Activated CD4-positive, alpha-beta T cell treated with anti-CD3 and anti-CD28 coated beads, Interleukin-10, Interleukin-2, amounts not matched to agents 100 ng/mL and 50 ng/mL, durations not matched to agents 16 hours and 8 hours (primary cell): ENCODE measurements at regions not wholly inside any gene's neighbourhood (a gene's known extent, or its start where the extent isn't known, plus 50 kb on each side); places are given as distances from the start of the nearest gene placed in this dataset.
"Not testable (repeated sequence)": the region's sequence is repeated elsewhere in the genome, so short reads cannot be mapped to it uniquely, and the experiment has no call there.

Experiments
- DNase-seq: peaks from one replicate; pipeline ENCODE4 v3.0.0-alpha.2; 2020

- DNase-seq, result not testable (repeated sequence)
Measured at GRCh38 chr20:30405061-30405460, 852.4 kb upstream of the DEFB115 start.

DNA sequence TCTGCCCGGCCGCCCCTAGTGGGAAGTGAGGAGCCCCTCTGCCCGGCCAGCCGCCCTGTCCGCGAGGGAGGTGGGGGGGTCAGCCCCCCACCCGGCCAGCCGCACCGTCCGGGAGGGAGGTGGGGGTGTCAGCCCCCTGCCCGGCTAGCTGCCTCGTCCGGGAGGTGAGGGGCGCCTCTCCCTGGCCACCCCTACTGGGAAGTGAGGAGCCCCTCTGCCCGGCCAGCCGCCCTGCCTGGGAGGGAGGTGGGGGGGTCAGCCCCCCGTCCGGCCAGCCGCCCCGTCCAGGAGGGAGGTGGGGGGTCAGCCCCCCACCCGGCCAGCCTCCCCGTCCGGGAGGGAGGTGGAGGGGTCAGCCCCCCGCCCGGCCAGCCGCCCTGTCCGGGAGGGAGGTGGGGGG is 851.9 kb upstream of the DEFB115 start:
- DNase-seq, result not testable (repeated sequence)

- not testable (repeated sequence) for DNase-seq
Measured at GRCh38 chr20:30406370-30406769, 851.1 kb upstream of the DEFB115 start.

DNA sequence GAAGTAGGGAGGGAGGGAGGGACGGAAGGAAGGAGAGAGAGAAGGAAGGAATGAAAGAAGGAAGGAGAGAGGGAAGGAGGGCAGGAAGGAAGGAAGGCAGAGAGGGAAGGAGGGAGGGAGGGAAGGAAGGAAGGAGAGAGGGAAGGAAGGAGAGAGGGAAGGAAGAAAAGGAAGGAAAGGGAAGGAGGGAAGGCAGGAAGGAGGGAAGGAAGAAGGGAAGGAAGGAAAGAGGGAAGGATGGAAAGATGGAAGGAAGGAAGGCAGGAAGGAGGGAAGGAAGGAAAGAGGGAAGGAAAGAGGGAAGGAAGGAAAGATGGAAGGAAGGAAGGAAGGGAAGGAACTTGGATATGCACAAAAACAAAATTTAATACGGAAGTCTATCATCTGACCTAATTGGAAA is 844.5 kb upstream of the DEFB115 start:
- DNase-seq, result no peak

DNA sequence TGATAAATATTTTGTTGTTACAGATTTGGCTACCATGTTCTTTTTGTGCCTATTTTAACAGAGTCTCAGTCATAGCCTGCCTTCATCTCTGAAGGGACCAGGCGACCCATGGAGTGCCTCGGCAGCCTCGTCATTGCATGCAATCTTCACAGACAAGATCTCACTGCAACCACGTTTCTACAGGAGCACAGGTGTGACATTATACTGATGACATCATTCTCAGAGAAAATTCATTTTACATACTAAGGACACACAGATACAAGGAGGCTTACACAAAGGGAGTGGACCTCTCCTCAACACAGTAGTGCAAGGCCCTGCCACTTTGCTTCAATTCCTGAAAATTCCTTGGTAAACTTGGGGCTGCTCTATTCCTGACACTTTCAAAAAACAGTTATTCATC is 840.1 kb upstream of the DEFB115 start:
- not testable (repeated sequence) for DNase-seq

- not testable (repeated sequence) for DNase-seq
Measured at GRCh38 chr20:30418378-30418777, 839.1 kb upstream of the DEFB115 start.

DNA sequence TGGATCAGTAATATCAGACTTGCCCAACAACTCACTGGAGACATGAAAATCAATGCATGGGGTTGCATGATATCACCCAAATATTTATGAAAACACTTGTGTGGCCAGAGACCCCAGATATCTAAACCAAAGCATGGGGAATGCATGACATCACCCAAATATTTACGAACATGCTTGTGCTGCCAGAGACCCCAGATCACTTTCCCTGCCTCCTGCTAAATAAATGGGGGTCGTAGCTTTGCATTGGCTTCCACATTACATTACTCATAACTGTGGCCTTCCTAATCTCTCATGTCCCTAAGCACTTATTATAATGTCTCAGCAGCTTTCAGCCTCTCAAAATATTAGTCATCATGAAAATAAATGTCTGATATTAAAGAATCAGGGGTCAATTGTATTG is 838.0 kb upstream of the DEFB115 start:
- no peak for DNase-seq

DNA sequence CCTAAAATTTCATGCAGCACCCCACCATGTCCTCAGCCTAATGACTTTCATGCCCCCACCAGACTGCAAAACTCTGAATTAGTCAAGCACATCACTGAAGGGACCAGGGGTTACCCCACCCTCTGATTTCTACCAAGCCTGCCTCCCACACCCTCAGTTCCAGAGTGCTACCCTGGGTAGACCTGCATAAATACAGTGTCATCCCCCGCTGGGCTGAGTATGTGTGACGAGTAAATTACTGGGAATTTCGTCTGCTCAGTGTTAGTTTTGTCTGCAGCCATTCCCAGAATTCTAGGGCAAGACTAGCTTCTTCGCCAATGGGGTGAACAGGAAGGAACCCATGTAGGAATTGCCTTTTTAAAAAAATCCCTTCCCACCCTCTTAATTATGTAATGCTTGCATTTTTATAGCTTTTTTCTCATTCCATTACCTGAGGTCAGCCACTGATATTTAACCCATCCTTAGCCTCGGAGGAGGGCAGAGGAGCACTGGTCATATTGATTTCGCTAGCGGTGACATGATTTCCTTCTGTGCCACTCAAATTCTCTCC is 837.5 kb upstream of the DEFB115 start:
- not testable (repeated sequence) for DNase-seq
